ENCODE measurements at regions not wholly inside any gene's neighbourhood (a gene's known extent, or its start where the extent isn't known, plus 50 kb on each side); places are given as distances from the start of the nearest gene placed in this dataset.

GRCh38 chr10:113267619-113268562 lies 285.0 kb upstream of the HABP2 start:
- H3K36me3 ChIP-seq (ENCODE audit: insufficient read depth, low read length) = no peaks in the 10 kb centered on the region
- no peaks in the 10 kb centered on the region for H3K9me3 ChIP-seq (ENCODE audit: low read length)
- H3K27ac ChIP-seq (ENCODE audit: low read length) = no peak overlapping the region
- TF ChIP-seq CTCF (IDR thresholded peaks at IDR 0.05; ENCODE audit: poor library complexity, severe bottlenecking) (no peak), TAF1 (IDR thresholded peaks at IDR 0.05; ENCODE audit: low read depth) (no peak), EZH2 (IDR thresholded peaks at IDR 0.05; ENCODE audit: borderline replicate concordance, insufficient read depth, low read length, poor library complexity, severe bottlenecking) (no peak), RAD21 (conservative IDR thresholded peaks at IDR 0.05) (no peak), POLR2AphosphoS5 (IDR thresholded peaks at IDR 0.05) (no peak), SMC3 (conservative IDR thresholded peaks at IDR 0.05; ENCODE audit: poor library complexity) (no peak), EP300 (conservative IDR thresholded peaks at IDR 0.05; ENCODE audit: poor library complexity, severe bottlenecking) (no peak), MXI1 (conservative IDR thresholded peaks at IDR 0.05; ENCODE audit: poor library complexity, severe bottlenecking) (no peak), REST (IDR thresholded peaks at IDR 0.05; ENCODE audit: borderline replicate concordance) (no peak)
- H3K4me3 ChIP-seq (ENCODE audit: low read length) = no peak overlapping the region
- H2AFZ ChIP-seq (ENCODE audit: low read depth, low read length) = no peak overlapping the region
- no peak overlapping the region for H3K9ac ChIP-seq (ENCODE audit: low read length)
- H3K27me3 ChIP-seq (ENCODE audit: insufficient read depth, low read depth, low read length) = no peaks in the 10 kb centered on the region
- H3K9me2 ChIP-seq (ENCODE audit: insufficient read depth, low read length) = no peaks in the 10 kb centered on the region
- no peak overlapping the region for H3K4me2 ChIP-seq (ENCODE audit: low read length)
- H3K79me2 ChIP-seq (replicated peaks; ENCODE audit: insufficient read depth, low read length) = no peaks in the 10 kb centered on the region
- no peaks in the 10 kb centered on the region for H4K20me1 ChIP-seq (ENCODE audit: insufficient read depth)
- H3F3A ChIP-seq (ENCODE audit: insufficient read depth, low read length, poor library complexity, severe bottlenecking) = no peaks in the 10 kb centered on the region

DNA sequence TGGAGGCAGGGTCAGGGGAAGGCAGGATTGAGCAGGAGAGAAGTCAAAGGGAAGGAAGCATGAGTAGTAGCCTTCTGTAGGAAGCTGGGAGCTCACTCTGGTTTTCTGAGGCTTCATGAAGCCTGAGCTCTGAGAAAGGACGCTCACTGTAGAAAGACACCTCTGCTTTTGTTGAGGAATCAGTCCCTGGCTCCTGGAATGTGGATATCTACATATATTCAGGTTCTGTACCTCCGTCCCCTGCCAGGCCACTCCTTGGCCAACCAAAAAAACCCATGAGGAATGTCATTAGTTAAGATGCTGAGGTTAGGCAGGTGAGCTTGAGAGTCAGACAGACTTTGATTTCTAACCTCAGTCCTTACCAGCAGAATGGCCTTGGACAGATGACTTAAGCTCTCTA lies 283.5 kb upstream of the HABP2 start:
- H3K4me2 ChIP-seq (ENCODE audit: low read length) = no peak overlapping the region
- H3K9me3 ChIP-seq (ENCODE audit: low read length) = no peaks in the 10 kb centered on the region
- no peak overlapping the region for H2AFZ ChIP-seq (ENCODE audit: low read depth, low read length)
- no peaks in the 10 kb centered on the region for H3K9me2 ChIP-seq (ENCODE audit: insufficient read depth, low read length)
- H3K27ac ChIP-seq (ENCODE audit: low read length) = no peak overlapping the region
- H3K36me3 ChIP-seq (ENCODE audit: insufficient read depth, low read length) = no peaks in the 10 kb centered on the region
- H3K9ac ChIP-seq (ENCODE audit: low read length) = no peak overlapping the region
- no peaks in the 10 kb centered on the region for H3F3A ChIP-seq (ENCODE audit: insufficient read depth, low read length, poor library complexity, severe bottlenecking)
- H3K27me3 ChIP-seq (ENCODE audit: insufficient read depth, low read depth, low read length) = no peaks in the 10 kb centered on the region
- H4K20me1 ChIP-seq (ENCODE audit: insufficient read depth) = no peaks in the 10 kb centered on the region
- H3K79me2 ChIP-seq (replicated peaks; ENCODE audit: insufficient read depth, low read length) = no peaks in the 10 kb centered on the region
- TF ChIP-seq EP300 (conservative IDR thresholded peaks at IDR 0.05; ENCODE audit: poor library complexity, severe bottlenecking) (no peak), MXI1 (conservative IDR thresholded peaks at IDR 0.05; ENCODE audit: poor library complexity, severe bottlenecking) (no peak), CTCF (IDR thresholded peaks at IDR 0.05; ENCODE audit: poor library complexity, severe bottlenecking) (no peak), REST (IDR thresholded peaks at IDR 0.05; ENCODE audit: borderline replicate concordance) (no peak), POLR2AphosphoS5 (IDR thresholded peaks at IDR 0.05) (no peak), EZH2 (IDR thresholded peaks at IDR 0.05; ENCODE audit: borderline replicate concordance, insufficient read depth, low read length, poor library complexity, severe bottlenecking) (no peak), RAD21 (conservative IDR thresholded peaks at IDR 0.05) (no peak), SMC3 (conservative IDR thresholded peaks at IDR 0.05; ENCODE audit: poor library complexity) (no peak), TAF1 (IDR thresholded peaks at IDR 0.05; ENCODE audit: low read depth) (no peak)
- H3K4me3 ChIP-seq (ENCODE audit: low read length) = no peak overlapping the region
